GM19238 (cell line): ENCODE measurements at regions not wholly inside any gene's neighbourhood (a gene's known extent, or its start where the extent isn't known, plus 50 kb on each side); places are given as distances from the start of the nearest gene placed in this dataset.

ENCODE experiments used
- DNase-seq: peaks from one replicate; pipeline ENCODE4 v3.0.0; 2011; ENCODE audit warnings: low spot score; ENCODE audit not compliant: insufficient read length

DNA sequence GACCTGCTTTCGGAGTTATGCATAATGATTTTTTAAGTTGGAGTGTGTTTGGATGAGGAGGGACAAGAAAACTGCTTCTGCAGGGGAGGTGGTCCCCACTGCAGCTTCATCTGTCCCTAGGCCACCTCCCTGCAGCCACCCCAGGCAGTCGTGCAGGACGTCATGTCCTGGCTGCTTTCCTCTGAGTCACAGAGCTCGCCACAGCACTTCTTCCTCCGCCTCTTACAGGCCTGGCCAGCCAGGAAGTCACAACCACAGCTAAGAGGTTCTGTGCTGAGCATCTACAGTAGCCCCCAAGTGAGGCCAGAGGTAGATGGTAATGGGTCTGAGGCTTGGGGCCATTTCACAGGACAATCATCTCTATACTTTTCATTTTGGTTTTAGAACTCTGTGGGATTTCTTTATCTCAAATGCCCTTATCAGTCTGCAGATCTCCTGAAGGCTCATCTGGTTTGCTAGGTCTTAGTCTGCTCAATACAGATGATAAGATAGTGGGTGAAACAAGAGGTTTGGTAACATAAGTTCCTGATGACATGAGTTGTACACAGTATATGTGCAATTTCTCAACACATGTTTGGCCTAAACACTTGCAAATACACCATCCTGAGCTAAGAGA lies 106.4 kb downstream of the ARF6 start:
- peak; percentile 64 for DNase-seq

DNA sequence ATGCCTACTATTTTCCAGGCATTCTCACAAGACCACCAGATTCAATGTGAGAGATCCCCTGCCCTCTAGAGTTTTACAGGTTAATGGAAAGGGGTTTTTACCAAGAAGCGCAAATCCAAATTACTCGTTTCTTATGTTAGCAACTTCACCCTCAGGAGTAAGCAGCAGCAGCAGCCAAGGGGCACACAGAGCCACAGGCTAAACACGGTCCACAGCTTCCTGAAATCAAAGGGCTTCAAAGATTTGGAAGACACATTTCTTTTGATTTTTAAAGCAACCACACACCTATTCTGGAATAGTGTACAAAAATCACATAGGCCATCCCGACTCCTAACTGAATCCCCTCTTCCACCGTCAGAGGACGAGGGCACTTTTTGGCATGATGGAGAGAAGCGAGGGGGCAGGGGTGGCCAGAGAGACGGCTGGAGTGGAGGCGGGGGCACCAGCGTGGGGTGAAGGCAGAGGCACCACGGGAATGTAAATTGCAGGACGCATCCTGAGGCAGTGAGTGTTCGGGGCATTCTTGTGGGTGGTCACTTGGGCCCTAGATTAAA lies 107.0 kb downstream of the ARF6 start:
- DNase-seq, result no peak

DNA sequence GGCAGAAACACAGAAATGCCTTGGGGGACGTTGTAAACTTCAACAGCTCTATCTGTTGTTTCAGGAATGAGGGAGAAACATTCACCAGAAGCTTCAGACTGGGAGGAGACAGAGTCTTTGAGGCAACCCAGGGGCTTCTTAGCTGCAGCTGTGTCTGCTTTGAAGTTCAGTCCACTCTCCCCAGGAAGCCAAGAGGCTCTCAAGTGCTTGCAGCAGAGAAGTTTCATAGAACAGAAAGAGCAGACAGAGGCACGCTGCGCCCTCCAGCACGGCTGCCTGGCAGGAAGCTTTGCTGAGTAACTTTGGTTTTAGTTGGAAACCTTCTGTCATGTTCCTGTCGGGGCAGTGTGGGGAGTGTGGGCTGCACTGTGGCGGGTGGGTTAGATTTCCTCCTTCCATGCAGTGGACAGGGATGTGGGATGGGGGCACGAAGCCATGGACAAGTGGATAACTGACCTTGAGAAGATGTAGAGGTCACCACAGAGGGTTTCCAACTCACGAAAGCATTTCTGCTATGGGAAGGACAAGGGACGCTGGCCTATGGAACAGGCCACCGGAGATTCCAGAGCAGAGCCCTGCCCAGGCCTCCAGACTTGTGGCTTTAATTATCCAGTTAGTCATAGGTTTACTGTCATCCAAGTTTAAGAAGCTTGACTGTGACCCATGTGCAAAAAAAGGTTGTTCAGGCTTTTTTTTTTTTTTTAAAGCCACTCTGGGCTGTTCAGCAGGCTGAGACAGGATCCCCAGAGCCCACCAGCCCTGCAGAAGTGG lies 107.7 kb downstream of the ARF6 start:
- peak; percentile 48 for DNase-seq

DNA sequence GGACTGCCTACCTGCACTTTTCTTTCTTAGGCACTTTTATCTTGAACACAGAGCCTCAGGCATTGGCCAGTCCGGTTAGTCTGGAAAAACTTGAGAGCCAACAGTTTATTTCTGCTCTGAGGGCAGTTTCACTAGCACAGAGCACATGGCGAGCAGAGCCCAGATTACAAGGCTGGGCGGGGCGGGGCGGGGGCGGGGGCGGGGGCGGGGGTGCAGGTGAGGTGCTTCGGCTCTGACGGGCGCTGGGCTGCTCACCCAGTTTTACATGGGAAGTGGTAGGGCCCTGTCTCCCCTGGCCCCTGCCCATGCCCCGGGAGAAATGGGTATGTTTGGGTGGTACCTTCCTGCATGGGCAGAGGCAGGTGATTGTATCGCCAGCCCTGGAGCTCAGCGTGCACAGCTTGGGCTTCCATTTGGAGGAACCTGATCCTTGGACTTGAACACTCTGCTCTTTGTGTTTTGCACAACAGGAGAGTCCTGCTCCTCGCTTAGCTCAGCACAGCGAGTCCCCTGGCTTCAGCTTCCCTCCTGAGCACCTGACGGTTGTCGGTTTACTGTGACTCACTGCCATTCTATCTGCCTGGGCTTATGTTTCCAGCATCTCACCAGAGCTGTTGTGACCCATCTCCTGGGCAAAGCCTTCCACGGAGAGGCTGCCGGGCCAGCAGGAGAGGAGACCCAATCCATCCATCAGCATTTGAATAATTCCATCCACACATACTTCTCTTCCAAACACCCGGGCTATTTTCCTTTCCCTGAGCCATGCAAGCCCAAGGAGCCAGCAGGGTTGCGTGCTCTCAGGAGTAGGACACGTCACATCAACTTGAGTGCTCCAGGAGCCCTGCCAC lies 108.5 kb downstream of the ARF6 start:
- DNase-seq, result peak; percentile 41

DNA sequence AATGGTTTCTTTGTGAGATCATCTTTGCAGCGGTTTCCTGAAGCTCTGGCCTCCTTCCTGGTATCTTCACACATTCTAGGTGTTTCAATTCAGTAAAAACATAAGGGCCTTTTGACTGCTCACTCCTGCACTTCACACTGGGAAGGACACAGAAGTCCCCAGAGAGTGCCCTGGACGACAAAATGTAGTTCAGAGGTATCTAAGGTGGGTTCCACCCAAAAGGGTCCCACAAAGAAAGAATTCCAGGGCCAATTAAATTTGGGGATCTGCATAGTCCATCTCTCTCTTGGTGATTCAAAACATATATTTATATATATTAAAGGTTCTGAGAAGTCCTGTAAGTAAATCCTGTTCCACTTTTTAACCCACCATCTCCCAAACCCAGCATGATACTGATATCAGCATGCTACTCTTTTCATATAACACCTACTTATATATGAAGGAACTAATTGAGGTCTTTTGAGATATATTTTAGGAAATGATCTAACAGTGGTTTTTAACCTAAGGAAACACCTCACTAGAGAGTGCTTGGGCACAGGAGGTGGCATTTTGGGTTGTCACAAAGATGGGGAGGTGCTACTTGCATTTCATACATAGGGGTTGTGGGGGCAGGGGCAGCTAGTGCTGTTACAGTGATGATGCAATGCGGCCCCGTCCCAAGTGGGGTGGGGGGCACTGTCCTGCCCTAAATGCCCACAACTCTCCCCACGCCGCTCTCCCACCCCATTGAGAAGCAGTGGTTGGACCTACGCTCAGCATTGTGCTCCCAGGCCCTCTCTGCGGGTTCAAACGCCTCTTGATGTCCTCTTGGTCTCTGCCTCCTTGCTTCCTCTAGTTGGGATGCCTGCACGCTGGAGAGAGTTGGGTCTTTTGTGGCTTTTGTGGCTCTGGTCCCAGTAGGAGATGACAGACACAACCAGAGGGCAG lies 109.4 kb downstream of the ARF6 start:
- peak; percentile 40 for DNase-seq

DNA sequence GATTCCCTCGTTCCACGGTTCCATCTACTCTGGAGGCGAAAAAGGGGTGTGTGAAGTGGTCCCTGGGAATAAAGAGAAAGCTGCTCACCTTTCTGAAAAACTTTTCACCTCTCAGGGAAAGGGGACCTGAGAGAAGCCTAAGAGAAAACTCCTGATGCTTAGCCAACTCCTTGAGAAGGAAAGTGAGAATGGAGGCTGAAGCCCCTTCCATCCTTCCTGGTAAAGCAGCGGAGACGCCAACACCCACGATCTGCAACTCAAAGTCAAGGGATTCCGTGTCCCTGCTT lies 110.0 kb downstream of the ARF6 start:
- DNase-seq, result no peak

DNA sequence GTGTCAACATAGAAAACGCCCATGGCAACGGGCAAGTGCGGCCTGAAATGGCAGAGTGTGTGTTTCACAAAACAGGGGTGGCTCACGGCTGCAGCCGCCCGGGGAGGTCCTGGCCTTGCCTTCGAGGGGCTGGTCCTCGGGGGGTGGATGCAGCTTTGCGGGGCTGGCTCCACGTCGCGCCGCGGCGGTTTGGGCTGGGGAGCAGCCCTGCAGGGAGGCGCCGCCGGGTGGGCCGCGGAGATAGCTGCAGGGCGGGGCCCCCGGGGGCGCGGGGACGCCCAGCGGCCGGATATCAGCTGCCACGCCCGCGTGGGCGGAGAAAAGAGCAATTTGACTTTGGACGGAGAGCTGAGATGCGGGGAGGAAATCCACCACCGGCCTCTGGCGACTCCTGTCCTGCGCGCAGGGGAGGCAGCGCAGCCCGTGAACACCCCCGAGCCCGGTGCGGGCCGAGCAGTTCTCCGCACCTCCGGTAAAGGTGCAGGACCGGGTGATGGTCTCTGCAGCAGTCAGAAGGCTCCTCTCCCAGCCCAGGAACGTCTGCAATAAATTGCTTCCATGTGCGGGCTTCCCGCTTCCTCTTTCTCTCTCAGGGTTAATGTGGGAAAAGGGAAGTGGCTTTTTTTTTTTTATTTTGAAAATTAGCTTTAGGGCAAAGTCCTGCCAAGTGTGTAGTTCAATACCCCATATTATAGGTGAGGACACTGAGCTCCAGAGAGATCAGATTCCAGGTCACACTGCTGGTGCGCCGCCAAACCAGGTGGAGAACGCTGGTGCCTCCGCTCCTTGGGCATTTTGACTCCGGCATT lies 110.5 kb downstream of the ARF6 start:
- peak; percentile 83 for DNase-seq

DNA sequence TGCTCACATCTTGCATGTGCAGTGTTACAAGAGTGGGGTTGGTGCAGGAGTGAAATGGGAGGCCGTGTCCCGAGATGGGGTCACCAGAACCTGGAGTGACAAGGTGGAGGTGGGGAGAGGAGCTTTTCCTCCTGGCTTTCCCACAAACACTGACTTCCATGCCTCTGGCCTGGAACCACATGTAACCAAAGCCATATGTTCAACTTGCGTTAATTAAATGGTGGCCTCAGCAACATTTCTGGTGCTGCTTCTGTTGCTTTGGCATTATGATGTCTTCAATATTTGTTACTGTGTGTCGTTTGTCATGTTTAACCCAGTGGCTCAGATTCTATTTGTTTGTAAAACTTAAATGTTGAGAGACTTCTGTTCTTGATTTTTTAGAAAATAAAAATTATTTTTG lies 110.2 kb downstream of the VCPKMT start:
- DNase-seq, result no peak

DNA sequence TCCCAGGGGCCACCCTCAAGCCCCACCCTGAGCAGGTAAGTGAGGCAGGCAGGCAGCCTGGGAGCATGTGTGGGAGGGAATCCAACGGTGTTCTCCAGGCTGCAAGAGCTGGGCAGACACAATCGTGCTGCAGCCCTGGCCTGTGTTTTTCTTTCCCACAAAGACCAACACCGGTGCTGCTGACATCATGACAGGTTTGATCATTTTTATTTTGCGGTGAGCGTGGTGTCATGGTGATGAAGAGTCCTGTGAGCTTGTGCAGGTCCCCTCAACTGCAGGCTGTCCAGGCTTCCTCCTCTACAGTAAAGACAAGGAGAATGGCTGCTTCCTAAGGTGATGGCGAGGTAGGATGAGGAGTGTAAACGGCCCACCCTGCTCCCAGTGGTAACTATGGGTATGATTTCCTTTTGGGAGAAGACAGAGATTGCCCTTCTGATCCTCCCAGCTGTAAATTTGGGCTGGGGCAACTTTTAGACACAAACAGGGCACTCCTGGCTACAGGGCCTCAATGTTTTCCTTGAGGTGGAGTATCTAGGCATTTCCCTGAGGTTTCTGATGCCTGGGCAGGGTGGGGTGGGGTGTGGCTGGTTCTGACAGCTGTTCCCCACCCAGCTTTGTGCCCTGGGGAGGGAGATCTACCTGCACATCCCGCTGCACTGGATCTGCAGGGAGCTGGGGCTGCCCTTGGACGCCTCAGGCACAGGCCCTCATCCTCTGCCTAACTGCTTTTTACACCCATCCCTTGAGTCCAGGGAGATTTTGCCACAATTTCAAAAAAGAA lies 109.1 kb downstream of the VCPKMT start:
- DNase-seq, result no peak

DNA sequence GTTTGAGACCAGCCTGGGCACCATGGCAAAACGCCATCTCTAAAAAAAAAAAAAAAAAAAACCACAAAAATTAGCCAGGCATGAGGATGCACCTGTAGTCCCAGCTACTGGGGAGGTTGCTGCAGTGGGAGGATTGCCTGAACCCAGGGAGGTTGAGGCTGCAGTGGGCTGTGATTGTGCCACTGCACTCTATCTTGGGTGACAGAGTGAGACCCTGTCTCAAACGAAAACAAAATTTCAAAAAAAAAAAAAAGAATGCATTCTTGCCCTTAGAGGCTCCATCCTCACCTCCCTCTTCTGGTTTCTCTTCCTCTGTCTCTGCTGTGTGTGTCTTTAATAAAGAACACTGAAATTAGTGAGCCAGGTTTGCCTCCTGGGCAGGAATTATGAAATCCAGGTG lies 107.8 kb downstream of the VCPKMT start:
- no peak for DNase-seq

DNA sequence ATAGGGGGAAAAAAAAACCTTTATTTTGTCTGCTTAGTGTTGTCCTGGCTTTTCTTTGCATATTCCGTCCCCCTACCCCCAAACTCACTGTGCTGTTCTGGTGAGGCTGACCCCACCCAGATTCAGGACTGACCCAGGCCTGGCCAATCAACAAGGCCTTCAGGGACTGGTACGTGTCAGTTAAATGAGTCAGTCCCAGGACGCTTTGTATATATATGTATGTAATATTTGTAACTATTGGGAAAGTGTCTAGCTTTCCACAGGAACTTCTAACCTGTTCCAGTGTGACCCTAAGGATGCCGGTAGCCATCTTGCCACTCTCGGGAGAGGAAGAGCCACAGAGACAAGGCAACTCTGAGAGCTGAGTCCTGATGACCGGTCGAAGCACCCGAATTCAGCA lies 107.4 kb downstream of the VCPKMT start:
- no peak for DNase-seq

DNA sequence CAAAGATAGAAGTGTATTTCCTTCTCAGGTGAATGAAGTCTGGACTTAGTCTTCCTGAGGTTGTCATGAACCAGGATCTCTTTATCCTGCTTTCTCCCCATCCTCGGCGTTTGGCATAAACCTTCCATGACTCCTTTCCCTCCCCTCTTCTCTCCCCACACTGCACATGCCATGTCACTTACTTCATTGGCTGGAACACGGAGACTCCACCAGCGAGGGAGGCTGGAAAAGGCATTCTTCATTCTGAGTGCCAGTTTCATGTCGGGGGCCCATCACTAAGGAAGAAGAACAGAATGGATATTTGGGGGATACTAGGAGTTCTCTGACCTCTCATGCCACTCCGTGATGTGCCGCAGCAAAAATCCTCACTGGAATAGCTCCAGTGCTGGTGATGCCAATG lies 105.6 kb downstream of the VCPKMT start:
- DNase-seq, result no peak

DNA sequence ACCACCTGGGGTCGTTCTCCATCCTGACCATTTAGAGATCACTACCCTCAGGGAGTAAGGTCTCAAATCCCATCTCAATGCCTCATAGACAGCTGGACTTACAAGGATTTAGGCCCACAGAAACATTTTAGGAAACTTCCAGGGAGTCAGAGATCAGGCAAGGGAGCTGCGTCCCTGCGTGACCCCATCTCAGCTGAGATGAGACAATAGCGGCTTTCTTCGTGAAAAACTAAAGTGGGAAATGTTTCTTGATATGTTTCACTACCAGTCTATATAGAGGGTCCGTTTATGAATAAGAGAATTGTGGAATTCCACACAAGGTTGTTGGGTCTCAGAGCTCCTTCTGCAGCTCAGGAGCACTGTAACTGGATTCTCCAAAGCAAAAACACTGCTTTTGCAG lies 105.1 kb downstream of the VCPKMT start:
- DNase-seq, result no peak

DNA sequence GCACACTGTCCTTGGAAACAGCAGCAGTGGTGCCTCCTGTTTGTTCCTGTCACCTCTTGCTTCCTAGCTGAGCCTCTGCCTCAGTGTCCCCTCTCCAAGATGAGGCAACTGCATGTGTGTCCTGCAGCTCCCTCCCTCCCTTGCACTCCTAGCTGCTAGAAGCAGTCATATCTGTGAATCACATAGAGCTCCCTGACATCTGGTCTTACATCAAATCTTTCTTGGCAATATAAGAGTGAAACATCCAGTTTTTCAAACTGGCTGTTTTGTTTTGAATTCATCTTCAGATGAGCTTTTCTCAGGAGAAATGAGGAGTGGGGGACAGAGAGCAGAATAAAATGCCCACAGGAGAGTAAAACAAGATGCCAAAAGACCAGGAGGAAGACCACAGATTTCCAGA lies 103.7 kb downstream of the VCPKMT start:
- no peak for DNase-seq

DNA sequence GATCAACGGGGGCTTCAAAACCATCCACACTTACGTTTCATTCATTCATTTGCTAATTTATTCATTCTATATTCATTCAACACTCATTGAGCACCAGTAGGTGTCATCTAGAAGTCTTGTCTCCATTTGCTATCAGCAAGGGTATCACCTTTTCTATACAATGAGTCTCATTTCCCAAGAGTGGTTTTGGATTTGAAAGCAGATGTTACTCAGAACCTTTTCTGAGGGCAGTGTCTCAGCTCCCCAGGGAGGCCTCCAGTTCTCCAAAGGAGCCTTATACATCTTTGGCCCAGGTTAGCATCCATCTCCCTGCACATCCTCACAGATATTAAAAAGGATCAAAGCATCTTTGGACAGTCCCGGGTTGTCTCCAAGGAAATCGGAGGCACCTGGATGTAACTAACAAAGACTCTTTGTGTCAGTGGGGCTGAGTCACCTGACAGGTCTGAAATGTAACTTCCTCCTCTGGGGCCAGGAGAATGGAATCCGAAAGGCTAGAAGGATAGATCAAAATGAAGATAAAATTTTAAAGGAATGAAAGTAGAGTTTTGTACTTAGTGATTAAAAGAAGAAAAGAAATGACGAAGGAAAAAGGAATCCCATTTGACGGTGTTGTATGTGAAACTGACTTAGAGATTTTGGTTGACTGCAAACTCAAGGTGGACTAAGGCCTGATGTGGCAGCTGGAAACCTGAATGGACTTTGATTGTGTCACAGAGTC lies 103.0 kb downstream of the VCPKMT start:
- DNase-seq, result no peak

DNA sequence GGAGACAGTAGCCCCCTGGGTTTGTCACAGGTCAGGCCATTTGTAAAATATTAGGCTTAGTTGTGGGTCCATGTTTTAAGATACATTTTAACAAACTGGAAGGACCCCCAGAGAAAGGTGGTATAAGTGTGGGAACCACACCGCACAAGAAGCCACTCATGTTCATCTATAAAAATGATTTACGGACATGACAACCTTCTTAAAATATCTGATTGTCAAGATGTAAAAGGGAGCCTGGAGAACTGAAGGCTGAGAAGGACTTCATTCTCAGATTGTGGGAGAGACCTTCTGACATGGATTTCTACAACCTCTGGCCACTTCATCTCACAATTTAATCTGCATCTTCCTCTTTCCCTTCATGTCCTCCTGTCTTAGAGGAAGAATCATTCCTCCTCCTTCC lies 102.4 kb downstream of the VCPKMT start:
- no peak for DNase-seq

DNA sequence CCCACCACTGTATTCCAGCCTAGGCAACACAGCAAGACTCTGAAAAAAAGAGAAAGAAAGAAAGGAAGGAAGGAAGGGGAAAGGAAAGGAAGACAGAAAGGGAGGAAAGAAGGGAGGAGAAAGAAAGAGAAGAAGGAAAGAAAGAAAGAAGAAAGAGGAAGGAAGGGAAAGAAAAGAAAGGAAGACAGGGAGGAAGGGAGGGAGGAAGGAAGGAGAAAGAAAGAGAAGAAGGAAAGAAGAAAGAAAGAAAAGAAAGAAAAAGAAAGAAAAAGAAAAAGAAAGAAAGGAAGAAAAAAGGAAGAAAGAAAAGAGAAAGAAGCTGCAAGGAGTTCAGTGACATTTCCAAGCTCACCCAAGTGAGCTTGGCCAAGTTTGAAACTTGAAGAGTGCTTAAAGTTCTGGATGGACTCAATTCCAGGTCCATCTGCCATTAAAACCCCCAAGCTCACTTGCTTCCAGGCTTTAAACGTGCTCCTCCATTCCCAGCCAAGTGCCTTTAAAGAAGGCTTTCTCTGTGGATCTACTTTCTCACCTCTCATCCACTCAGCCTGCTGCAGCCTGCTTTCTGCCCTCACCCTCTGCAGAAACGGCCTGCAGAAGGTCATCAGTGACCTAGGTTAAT lies 101.5 kb downstream of the VCPKMT start:
- DNase-seq, result no peak

DNA sequence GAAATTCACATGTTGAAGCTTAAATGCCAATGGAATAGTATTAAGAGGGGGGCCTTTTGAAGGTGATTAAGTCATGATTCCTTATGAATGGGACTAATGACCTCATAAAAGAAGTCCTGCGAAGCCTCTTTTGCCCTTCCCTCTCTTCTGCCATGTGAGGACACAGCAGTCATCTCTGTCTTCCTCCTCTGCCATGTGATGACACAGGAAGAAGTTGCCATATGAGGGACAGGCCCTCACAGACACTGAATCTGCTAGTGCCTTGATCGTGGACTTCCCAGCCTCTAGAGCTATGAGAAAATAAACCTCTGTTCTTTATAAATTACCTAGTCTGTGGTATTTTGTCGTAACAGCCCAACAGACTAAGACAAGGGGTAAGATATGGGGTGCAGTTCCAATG lies 100.7 kb downstream of the VCPKMT start:
- DNase-seq, result no peak
